ENCODE measurements at regions not wholly inside any gene's neighbourhood (a gene's known extent, or its start where the extent isn't known, plus 50 kb on each side); places are given as distances from the start of the nearest gene placed in this dataset.
A peak's percentile ranks its signal among the peaks of the same experiment; 100 is the strongest.

GRCh38 chr5:3657364-3658022, 61.9 kb downstream of the IRX1 start:
- H3K4me1 ChIP-seq (ENCODE audit: control insufficient read depth, insufficient read depth, low read length), result no peaks in the 10 kb centered on the region
- CTCF ChIA-PET, result no interaction called here
- POLR2A ChIA-PET, result no interaction called here
- no peak overlapping the region for H3K27ac ChIP-seq (ENCODE audit: extremely low read depth, low read depth, low read length)
- TF ChIP-seq ZNF776 (tag by site-specific recombination; IDR thresholded peaks at IDR 0.05; ENCODE audit: borderline replicate concordance) (no peak), ZNF580 (tag by site-specific recombination; IDR thresholded peaks at IDR 0.05) (no peak)
- H3K36me3 ChIP-seq (ENCODE audit: control insufficient read depth in 2 of 2, insufficient read depth in 1 of 2, low read length in 2 of 2), result no peaks in the 10 kb centered on the region
- H3K9me3 ChIP-seq (ENCODE audit: control insufficient read depth, insufficient read depth, low read depth, low read length), result no peaks in the 10 kb centered on the region
- H3K4me3 ChIP-seq (ENCODE audit: low read depth, low read length), result no peak overlapping the region

- no peaks in the 10 kb centered on the region for H3K4me1 ChIP-seq (ENCODE audit: control insufficient read depth, insufficient read depth, low read length)
- POLR2A ChIA-PET, result no interaction called here
- no peaks in the 10 kb centered on the region for H3K9me3 ChIP-seq (ENCODE audit: control insufficient read depth, insufficient read depth, low read depth, low read length)
- H3K4me3 ChIP-seq (ENCODE audit: low read depth, low read length), result no peak overlapping the region
- no peak overlapping the region for H3K27ac ChIP-seq (ENCODE audit: extremely low read depth, low read depth, low read length)
- CTCF ChIA-PET, result no interaction called here
- no peaks in the 10 kb centered on the region for H3K36me3 ChIP-seq (ENCODE audit: control insufficient read depth in 2 of 2, insufficient read depth in 1 of 2, low read length in 2 of 2)
- TF ChIP-seq ZNF664 (tag by site-specific recombination; IDR thresholded peaks at IDR 0.05) (no peak), ZSCAN4 (tag by site-specific recombination; IDR thresholded peaks at IDR 0.05) (no peak), KLF10 (tag by site-specific recombination; IDR thresholded peaks at IDR 0.05) (no peak), SP7 (tag by site-specific recombination; IDR thresholded peaks at IDR 0.05) (no peak), ZNF549 (tag by site-specific recombination; IDR thresholded peaks at IDR 0.05) (no peak), ZNF704 (tag by site-specific recombination; IDR thresholded peaks at IDR 0.05) (no peak), ZNF280D (tag by site-specific recombination; IDR thresholded peaks at IDR 0.05) (no peak), ZNF23 (tag by site-specific recombination; IDR thresholded peaks at IDR 0.05; ENCODE audit: borderline replicate concordance) (no peak), ZNF423 (tag by site-specific recombination; IDR thresholded peaks at IDR 0.05) (no peak), ZBTB48 (tag by site-specific recombination; IDR thresholded peaks at IDR 0.05) (no peak), ZNF341 (tag by site-specific recombination; IDR thresholded peaks at IDR 0.05; ENCODE audit: low read depth) (no peak), SCRT2 (tag by site-specific recombination; IDR thresholded peaks at IDR 0.05) (no peak)
Observed at GRCh38 chr5:3658929-3659328, 63.3 kb downstream of the IRX1 start.

- no peaks in the 10 kb centered on the region for H3K4me1 ChIP-seq (ENCODE audit: control insufficient read depth, insufficient read depth, low read length)
- TF ChIP-seq ZNF48 (tag by site-specific recombination; IDR thresholded peaks at IDR 0.05) (no peak), GLI2 (tag by site-specific recombination; IDR thresholded peaks at IDR 0.05; ENCODE audit: borderline replicate concordance, low read depth) (no peak), KLF17 (tag by site-specific recombination; IDR thresholded peaks at IDR 0.05) (peak; percentile 88)
- TF ChIP-seq, protein P1, sequence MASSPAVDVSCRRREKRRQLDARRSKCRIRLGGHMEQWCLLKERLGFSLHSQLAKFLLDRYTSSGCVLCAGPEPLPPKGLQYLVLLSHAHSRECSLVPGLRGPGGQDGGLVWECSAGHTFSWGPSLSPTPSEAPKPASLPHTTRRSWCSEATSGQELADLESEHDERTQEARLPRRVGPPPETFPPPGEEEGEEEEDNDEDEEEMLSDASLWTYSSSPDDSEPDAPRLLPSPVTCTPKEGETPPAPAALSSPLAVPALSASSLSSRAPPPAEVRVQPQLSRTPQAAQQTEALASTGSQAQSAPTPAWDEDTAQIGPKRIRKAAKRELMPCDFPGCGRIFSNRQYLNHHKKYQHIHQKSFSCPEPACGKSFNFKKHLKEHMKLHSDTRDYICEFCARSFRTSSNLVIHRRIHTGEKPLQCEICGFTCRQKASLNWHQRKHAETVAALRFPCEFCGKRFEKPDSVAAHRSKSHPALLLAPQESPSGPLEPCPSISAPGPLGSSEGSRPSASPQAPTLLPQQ (tag by site-specific recombination; IDR thresholded peaks at IDR 0.05), result no peak
- ChIA-PET CTCF (no interaction called here), POLR2A (no interaction called here)
- H3K4me3 ChIP-seq (ENCODE audit: low read depth, low read length), result no peak overlapping the region
- H3K9me3 ChIP-seq (ENCODE audit: control insufficient read depth, insufficient read depth, low read depth, low read length), result no peaks in the 10 kb centered on the region
- H3K27ac ChIP-seq (ENCODE audit: extremely low read depth, low read depth, low read length), result no peak overlapping the region
- no peaks in the 10 kb centered on the region for H3K36me3 ChIP-seq (ENCODE audit: control insufficient read depth in 2 of 2, insufficient read depth in 1 of 2, low read length in 2 of 2)
Observed at GRCh38 chr5:3659907-3660306, 64.3 kb downstream of the IRX1 start.
